GM20000 (cell line): ENCODE measurements at regions not wholly inside any gene's neighbourhood (a gene's known extent, or its start where the extent isn't known, plus 50 kb on each side); places are given as distances from the start of the nearest gene placed in this dataset.

Source experiments
- DNase-seq: peaks from one replicate; pipeline ENCODE4 v3.0.0; 2012; ENCODE audit warnings: low spot score
- CTCF ChIP-seq: IDR thresholded peaks from 2 replicates; pipeline ENCODE4 v1.5.1; 2012; ENCODE audit warnings: mild to moderate bottlenecking, control low read depth; ENCODE audit errors: extremely low read depth, missing control alignments

- TF ChIP-seq CTCF, result no peak
- no peak for DNase-seq
Observed at GRCh38 chr4:15232366-15233263, 195.2 kb upstream of the C1QTNF7 start.

- peak; percentile 15 for DNase-seq
- TF ChIP-seq CTCF, result no peak
Observed at GRCh38 chr4:15233264-15233597, 194.6 kb upstream of the C1QTNF7 start.

GRCh38 chr4:15233626-15234025 lies 194.2 kb upstream of the C1QTNF7 start:
- no peak for TF ChIP-seq CTCF
- DNase-seq, result peak; percentile 39

DNA sequence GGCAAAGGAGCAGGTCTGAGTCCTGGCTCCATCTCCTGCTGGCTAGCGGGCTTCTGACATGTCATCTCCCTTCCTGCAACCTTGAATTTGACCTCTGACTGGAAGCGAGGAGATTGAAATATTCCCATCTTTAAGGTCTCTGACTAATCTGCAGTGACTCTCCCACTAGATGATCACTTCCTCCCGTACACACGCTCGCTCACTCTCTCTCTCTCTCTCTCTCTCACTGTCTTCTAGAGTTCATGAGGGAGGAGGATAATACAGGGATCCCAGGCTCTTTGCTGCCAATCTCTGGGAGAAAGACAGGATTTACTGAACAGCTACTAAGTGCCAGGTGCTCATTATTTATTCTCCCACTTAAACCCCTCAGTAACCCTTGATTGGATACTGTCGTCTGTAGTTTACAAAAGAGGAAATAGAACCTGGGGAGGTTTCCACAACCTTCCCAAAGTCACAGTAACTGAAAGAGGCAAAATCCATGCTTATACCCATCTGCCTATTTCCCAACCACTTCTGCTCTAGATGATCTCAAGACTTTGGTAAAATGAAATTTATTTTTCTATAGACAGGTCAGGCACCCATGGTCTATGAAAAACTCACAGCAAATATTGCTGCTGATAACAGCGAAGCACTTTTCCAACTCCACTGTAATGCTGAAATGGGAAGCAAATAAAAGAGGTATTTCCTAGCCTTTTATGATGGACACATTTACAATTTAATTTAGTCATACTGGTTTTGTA lies 193.5 kb upstream of the C1QTNF7 start:
- TF ChIP-seq CTCF, result no peak
- DNase-seq, result no peak

DNA sequence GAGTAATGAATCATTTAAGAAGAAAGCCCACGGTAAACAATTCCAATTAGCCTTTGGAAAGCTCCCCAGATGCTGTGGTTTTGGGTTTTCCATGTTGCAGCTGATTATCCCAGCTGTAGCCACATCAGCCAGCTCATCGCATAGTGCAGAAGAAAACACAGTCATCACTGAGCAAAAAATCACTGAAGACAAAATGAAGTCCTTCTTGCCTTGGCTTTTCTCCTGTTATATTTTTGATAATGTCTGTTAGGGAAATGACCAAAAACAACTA lies 193.0 kb upstream of the C1QTNF7 start:
- DNase-seq, result no peak
- no peak for TF ChIP-seq CTCF

DNA sequence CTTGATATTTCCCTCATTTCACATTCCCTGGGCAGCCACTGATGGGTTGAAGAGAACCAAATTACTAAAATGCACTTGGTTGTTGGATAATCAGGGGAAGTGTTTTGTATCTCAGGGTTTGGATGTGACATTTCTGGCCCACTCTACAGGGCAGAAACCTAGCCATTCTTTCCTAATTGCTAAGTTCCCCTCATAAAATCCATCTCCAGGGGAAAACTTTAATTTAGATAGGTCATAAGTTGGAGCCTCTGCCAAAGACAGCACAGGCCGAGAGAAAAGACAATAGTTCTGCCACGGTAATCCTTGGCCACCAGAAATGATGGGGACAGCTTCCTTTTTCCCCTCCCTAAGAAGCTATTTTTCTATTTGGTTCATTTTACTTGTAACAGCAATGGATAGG lies 192.7 kb upstream of the C1QTNF7 start:
- TF ChIP-seq CTCF, result no peak
- DNase-seq, result no peak

GRCh38 chr4:15237648-15238230 lies 190.1 kb upstream of the C1QTNF7 start:
- TF ChIP-seq CTCF, result no peak
- DNase-seq, result no peak
